ENCODE measurements at regions not wholly inside any gene's neighbourhood (a gene's known extent, or its start where the extent isn't known, plus 50 kb on each side); places are given as distances from the start of the nearest gene placed in this dataset.

GRCh38 chr3:31384117-31384516, 148.6 kb upstream of the STT3B start:
- TF ChIP-seq CTCF (conservative IDR thresholded peaks at IDR 0.05) (no peak), EZH2 (IDR thresholded peaks at IDR 0.05; ENCODE audit: low read depth) (no peak)
